Suprapubic skin (tissue), 4 donors: ENCODE measurements at regions not wholly inside any gene's neighbourhood (a gene's known extent, or its start where the extent isn't known, plus 50 kb on each side); places are given as distances from the start of the nearest gene placed in this dataset.

ENCODE experiments used
- DNase-seq, 2 donors: peaks; one replicate each; pipeline ENCODE4 v3.0.0-alpha.2; 2019; ENCODE audit warnings: low spot score in 2 of 2
- H3K27ac ChIP-seq: fragments of 200-600 bp; sonication (generic); one replicate; pipeline ENCODE4 v1.5.1; 2019
- H3K27me3 ChIP-seq: fragments of 200-600 bp; sonication (generic); one replicate; pipeline ENCODE4 v1.5.1; 2019
- H3K36me3 ChIP-seq: fragments of 200-600 bp; sonication (generic); one replicate; pipeline ENCODE4 v1.5.1; 2019
- H3K4me1 ChIP-seq: fragments of 200-600 bp; sonication (generic); one replicate; pipeline ENCODE4 v1.5.1; 2019
- H3K4me3 ChIP-seq: fragments of 200-600 bp; sonication (generic); one replicate; pipeline ENCODE4 v1.5.1; 2019; ENCODE audit warnings: mild to moderate bottlenecking
- H3K9me3 ChIP-seq: fragments of 200-600 bp; sonication (generic); one replicate; pipeline ENCODE4 v1.5.1; 2019
- CTCF ChIP-seq, 2 donors: fragments of 200-600 bp in 1 of 2; fragments of 450-650 bp in 1 of 2; sonication (generic) in 1 of 2; IDR thresholded peaks; one replicate each; pipeline ENCODE4 v1.5.1; 2016 to 2019; ENCODE audit warnings: antibody characterized with exemption in 2 of 2, mild to moderate bottlenecking in 1 of 2, moderate library complexity in 1 of 2
- EP300 ChIP-seq: sonication (generic); formaldehyde crosslinking; IDR thresholded peaks from one replicate; pipeline ENCODE4 v1.6.1; 2017; ENCODE audit warnings: antibody characterized with exemption
- POLR2A ChIP-seq, 2 donors: fragments of 450-650 bp; IDR thresholded peaks; one replicate each; pipeline ENCODE4 v1.6.1; 2017; ENCODE audit warnings: antibody characterized with exemption in 2 of 2, mild to moderate bottlenecking in 2 of 2, moderate library complexity in 2 of 2
- POLR2AphosphoS5 ChIP-seq, 3 donors: sonication (generic); formaldehyde crosslinking; IDR thresholded peaks; one replicate each; pipeline ENCODE4 v1.6.1; 2017; ENCODE audit warnings: antibody characterized with exemption in 3 of 3
- WGBS: methylation state at CpG from one replicate; pipeline ENCODE4 v1.1.5; 2018; 5-methylcytosine and 5-hydroxymethylcytosine counted together

DNA sequence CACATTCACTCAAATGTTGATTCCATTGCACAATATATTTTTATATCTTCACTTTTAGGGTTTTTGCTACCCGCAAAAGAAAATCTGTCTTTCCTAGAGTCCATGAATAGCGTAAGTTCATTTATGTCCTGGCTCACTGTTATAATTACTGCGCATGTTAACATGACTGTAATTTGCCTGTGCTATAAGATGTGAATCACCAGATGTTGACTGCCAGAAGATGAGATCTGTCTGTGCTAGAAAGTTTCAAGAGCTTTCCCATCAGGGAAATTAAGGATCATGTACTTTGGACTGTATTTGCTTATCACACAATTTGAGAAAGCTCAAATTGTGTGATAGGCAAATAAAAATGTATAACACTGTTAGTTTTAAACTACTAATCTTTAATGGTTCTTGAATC lies 322.5 kb downstream of the CHL1 start:
- Histone ChIP-seq H3K36me3 (no peaks in the 10 kb centered on the region), H3K27ac (no peak overlapping the region), H3K27me3 (no peaks in the 10 kb centered on the region), H3K4me1 (no peaks in the 10 kb centered on the region), H3K4me3 (no peak overlapping the region), H3K9me3 (no peaks in the 10 kb centered on the region)
- no peak for TF ChIP-seq POLR2AphosphoS5 (IDR thresholded peaks at IDR 0.05)
- no peak for TF ChIP-seq CTCF (IDR thresholded peaks at IDR 0.05)
- no peak for TF ChIP-seq POLR2A (IDR thresholded peaks at IDR 0.05)
- TF ChIP-seq EP300: no peak
- DNase-seq: no peak
- WGBS: 88% methylated on average over 3 of the region's 3 CpGs

DNA sequence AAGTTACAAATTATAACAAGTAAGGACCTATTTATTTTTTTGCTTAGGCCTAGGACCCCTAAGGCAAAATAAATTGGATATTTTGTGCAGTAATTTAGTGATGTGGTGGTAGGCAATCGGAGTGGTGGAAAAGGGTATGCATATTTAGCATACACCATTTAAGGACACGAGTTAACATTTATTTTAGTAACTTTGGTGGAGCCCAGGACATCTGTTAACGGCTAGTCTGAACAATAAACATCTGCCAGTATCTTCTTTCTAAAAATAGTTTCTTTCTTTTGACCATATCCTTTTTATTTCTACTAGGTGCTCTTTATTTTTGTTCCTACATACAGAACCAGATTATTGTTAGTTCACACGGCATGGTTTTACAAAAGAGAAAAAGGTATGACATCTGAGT lies 326.3 kb downstream of the CHL1 start:
- Histone ChIP-seq H3K27me3 (no peaks in the 10 kb centered on the region), H3K36me3 (no peaks in the 10 kb centered on the region), H3K4me3 (no peak overlapping the region), H3K9me3 (no peaks in the 10 kb centered on the region), H3K27ac (no peak overlapping the region), H3K4me1 (no peaks in the 10 kb centered on the region)
- DNase-seq: no peak
- WGBS: 66% methylated on average over 4 of the region's 4 CpGs
- TF ChIP-seq POLR2AphosphoS5 (IDR thresholded peaks at IDR 0.05) (no peak), POLR2A (IDR thresholded peaks at IDR 0.05) (no peak), EP300 (no peak), CTCF (IDR thresholded peaks at IDR 0.05) (no peak)

DNA sequence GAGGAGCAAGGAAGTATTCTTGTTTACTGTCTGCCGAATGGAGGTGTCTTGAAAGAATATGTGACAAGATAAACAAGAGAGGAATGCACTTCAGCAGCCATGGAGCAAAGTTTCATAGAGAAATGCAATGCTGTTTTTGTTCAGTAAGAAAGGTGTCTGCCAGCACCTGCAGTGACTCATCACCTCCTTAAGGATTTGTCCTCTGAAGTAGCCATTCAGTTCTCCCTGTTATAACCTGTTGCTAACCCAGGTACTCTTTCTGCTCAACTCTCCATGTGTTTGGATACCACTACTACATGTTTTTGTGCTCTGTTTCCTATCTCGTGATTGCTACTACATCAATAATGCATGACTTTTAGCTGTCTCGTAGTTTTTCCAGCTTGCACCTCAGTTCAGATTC lies 328.9 kb downstream of the CHL1 start:
- Histone ChIP-seq H3K27ac (no peak overlapping the region), H3K27me3 (no peaks in the 10 kb centered on the region), H3K9me3 (peaks cover 2% of the 10 kb centered on the region), H3K4me1 (no peaks in the 10 kb centered on the region), H3K4me3 (no peak overlapping the region), H3K36me3 (no peaks in the 10 kb centered on the region)
- WGBS: 77% methylated on average over 3 of the region's 3 CpGs
- DNase-seq: no peak
- TF ChIP-seq POLR2A (IDR thresholded peaks at IDR 0.05): no peak
- no peak for TF ChIP-seq POLR2AphosphoS5 (IDR thresholded peaks at IDR 0.05)
- no peak for TF ChIP-seq CTCF (IDR thresholded peaks at IDR 0.05)
- TF ChIP-seq EP300: no peak

DNA sequence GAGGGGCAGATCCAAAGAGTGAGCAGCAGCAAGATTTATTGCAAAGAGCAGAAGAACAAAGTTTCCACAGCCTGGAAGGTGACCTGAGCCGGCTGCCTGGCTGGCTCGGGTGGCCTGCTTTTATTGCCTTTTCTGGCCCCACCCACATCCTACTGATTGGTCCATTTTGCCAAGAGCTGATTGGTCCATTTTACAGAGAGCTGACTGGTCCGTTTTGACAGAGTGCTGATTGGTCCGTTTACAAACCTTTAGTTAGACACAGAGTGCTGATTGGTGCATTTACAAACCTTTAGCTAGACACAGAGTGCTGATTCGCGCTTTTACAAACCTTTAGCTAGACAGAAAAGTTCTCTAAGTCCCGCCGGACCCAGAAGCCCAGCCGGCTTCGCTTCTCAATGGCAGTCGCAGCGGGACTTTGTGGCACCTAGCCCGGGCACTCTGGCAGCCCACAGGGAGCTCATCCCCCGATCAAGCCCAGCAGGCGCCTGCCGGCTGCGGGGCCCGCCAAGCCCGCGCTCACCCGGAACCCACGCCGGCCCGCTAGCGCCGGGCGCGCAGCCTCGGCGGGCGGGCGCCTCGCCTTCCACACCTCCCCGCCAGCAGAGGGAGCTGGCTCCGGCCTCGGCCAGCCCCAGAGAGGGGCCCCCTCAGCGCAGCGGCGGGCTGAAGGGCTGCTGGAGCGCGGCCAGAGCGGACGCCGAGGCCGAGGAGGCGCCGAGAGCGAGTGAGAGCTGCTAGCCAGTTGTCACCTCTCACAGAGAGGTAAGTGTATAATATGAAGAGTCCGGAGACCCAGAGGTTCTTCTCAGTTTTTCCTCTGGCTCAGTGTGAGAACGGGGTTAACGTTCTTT lies 339.2 kb downstream of the CHL1 start:
- no peak for TF ChIP-seq POLR2AphosphoS5 (IDR thresholded peaks at IDR 0.05)
- no peak for TF ChIP-seq CTCF (IDR thresholded peaks at IDR 0.05)
- peaks cover 3% of the 10 kb centered on the region for H3K9me3 ChIP-seq
- H3K4me1 ChIP-seq: no peaks in the 10 kb centered on the region
- DNase-seq: no peak
- WGBS: 72% methylated on average over 9 of the region's 51 CpGs
- H3K36me3 ChIP-seq: no peaks in the 10 kb centered on the region
- no peaks in the 10 kb centered on the region for H3K27me3 ChIP-seq
- H3K4me3 ChIP-seq: peak overlapping the region; percentile 36
- H3K27ac ChIP-seq: no peak overlapping the region

DNA sequence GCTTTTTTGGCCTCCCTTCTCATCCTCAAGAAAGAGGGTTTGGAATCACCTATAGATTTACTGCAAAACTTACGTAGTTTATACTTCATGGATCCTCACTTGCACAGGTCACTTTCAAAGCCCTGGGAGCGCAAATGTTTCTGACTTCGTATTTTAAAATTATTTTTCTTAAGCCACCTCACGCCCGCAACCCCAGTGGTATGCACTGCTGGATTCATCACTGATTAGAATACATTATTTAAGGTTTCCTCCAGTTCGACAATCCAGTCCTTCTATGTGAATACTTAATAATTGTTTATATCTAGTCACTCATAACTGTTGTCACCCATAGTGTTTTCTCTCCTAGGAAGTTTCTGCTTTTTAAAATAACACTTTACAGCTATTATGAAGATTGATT lies 339.9 kb downstream of the CHL1 start:
- H3K36me3 ChIP-seq: no peaks in the 10 kb centered on the region
- TF ChIP-seq EP300 (no peak), POLR2AphosphoS5 (IDR thresholded peaks at IDR 0.05) (no peak), POLR2A (IDR thresholded peaks at IDR 0.05) (no peak), CTCF (IDR thresholded peaks at IDR 0.05) (no peak)
- H3K27ac ChIP-seq: no peak overlapping the region
- H3K4me3 ChIP-seq: peak overlapping the region; percentile 36
- H3K4me1 ChIP-seq: no peaks in the 10 kb centered on the region
- peaks cover 3% of the 10 kb centered on the region for H3K9me3 ChIP-seq
- DNase-seq: no peak
- no peaks in the 10 kb centered on the region for H3K27me3 ChIP-seq
- WGBS: 79% methylated on average over 6 of the region's 6 CpGs
